Stimulated activated naive CD8-positive, alpha-beta T cell treated with anti-CD3 and anti-CD28 coated beads, Interleukin-15, Interleukin-2, amounts not matched to agents 100 ng/mL and 50 ng/mL, for 24 hours (primary cell): ENCODE measurements at regions not wholly inside any gene's neighbourhood (a gene's known extent, or its start where the extent isn't known, plus 50 kb on each side); places are given as distances from the start of the nearest gene placed in this dataset.
"Not testable (repeated sequence)": the region's sequence is repeated elsewhere in the genome, so short reads cannot be mapped to it uniquely, and the experiment has no call there.

Source experiments
- H3K27ac Mint-ChIP-seq: one replicate; pipeline ENCODE4 v1.8.0; 2021; ENCODE audit warnings: mild to moderate bottlenecking, mixed read lengths
- H3K27me3 Mint-ChIP-seq: one replicate; pipeline ENCODE4 v1.8.0; 2021; ENCODE audit warnings: mixed read lengths
- H3K36me3 Mint-ChIP-seq: one replicate; pipeline ENCODE4 v1.8.0; 2021; ENCODE audit warnings: low read depth, mixed read lengths
- H3K4me1 Mint-ChIP-seq: one replicate; pipeline ENCODE4 v1.8.0; 2021; ENCODE audit warnings: low read depth, mixed read lengths
- H3K4me3 Mint-ChIP-seq: one replicate; pipeline ENCODE4 v1.8.0; 2021; ENCODE audit warnings: mild to moderate bottlenecking, mixed read lengths
- H3K9me3 Mint-ChIP-seq: one replicate; pipeline ENCODE4 v1.8.0; 2021; ENCODE audit warnings: mixed read lengths

- peaks cover 4% of the 10 kb centered on the region for H3K9me3 Mint-ChIP-seq
- H3K4me3 Mint-ChIP-seq: no peak overlapping the region
- no peaks in the 10 kb centered on the region for H3K36me3 Mint-ChIP-seq
- H3K27me3 Mint-ChIP-seq: peaks cover 8% of the 10 kb centered on the region
- H3K27ac Mint-ChIP-seq: no peak overlapping the region
- H3K4me1 Mint-ChIP-seq: no peaks in the 10 kb centered on the region
Observed at GRCh38 chr16:86888231-86889053, 310.1 kb downstream of the FOXL1 start.

- H3K27ac Mint-ChIP-seq, H3K4me1 Mint-ChIP-seq, H3K9me3 Mint-ChIP-seq, H3K4me3 Mint-ChIP-seq, H3K36me3 Mint-ChIP-seq, H3K27me3 Mint-ChIP-seq: not testable (repeated sequence)
Observed at GRCh38 chr16:86889054-86889366, 310.7 kb downstream of the FOXL1 start.

- Mint-ChIP-seq H3K4me3 (no peak overlapping the region), H3K36me3 (no peaks in the 10 kb centered on the region)
Observed at GRCh38 chr16:86889974-86890373, 311.6 kb downstream of the FOXL1 start.

GRCh38 chr16:86891121-86891520 is 312.8 kb downstream of the FOXL1 start:
- peaks cover 4% of the 10 kb centered on the region for H3K9me3 Mint-ChIP-seq
- H3K27me3 Mint-ChIP-seq: peaks cover 5% of the 10 kb centered on the region
- no peak overlapping the region for H3K4me3 Mint-ChIP-seq
- no peaks in the 10 kb centered on the region for H3K4me1 Mint-ChIP-seq
- H3K36me3 Mint-ChIP-seq: no peaks in the 10 kb centered on the region
- no peak overlapping the region for H3K27ac Mint-ChIP-seq

More at GRCh38 chr16:86889974-86890373, 311.6 kb downstream of the FOXL1 start:
- no peaks in the 10 kb centered on the region for H3K4me1 Mint-ChIP-seq
- H3K27ac Mint-ChIP-seq: no peak overlapping the region
- peaks cover 4% of the 10 kb centered on the region for H3K9me3 Mint-ChIP-seq
- peaks cover 5% of the 10 kb centered on the region for H3K27me3 Mint-ChIP-seq

GRCh38 chr16:86891631-86892030 is 313.3 kb downstream of the FOXL1 start:
- Mint-ChIP-seq H3K4me3 (no peak overlapping the region), H3K36me3 (no peaks in the 10 kb centered on the region), H3K27ac (no peak overlapping the region), H3K4me1 (no peaks in the 10 kb centered on the region), H3K9me3 (peaks cover 4% of the 10 kb centered on the region), H3K27me3 (peaks cover 5% of the 10 kb centered on the region)

GRCh38 chr16:86892509-86892908 is 314.2 kb downstream of the FOXL1 start:
- Mint-ChIP-seq H3K4me1 (no peaks in the 10 kb centered on the region), H3K27me3 (peaks cover 10% of the 10 kb centered on the region), H3K36me3 (no peaks in the 10 kb centered on the region), H3K27ac (no peak overlapping the region), H3K9me3 (peaks cover 4% of the 10 kb centered on the region), H3K4me3 (no peak overlapping the region)

- Mint-ChIP-seq H3K27ac (no peak overlapping the region), H3K4me1 (no peaks in the 10 kb centered on the region), H3K36me3 (no peaks in the 10 kb centered on the region), H3K9me3 (peaks cover 4% of the 10 kb centered on the region), H3K4me3 (no peak overlapping the region), H3K27me3 (peaks cover 10% of the 10 kb centered on the region)
Observed at GRCh38 chr16:86893506-86893905, 315.2 kb downstream of the FOXL1 start.

- Mint-ChIP-seq H3K27ac (no peak overlapping the region), H3K4me1 (no peaks in the 10 kb centered on the region), H3K9me3 (peaks cover 1% of the 10 kb centered on the region), H3K36me3 (no peaks in the 10 kb centered on the region), H3K4me3 (no peak overlapping the region), H3K27me3 (peaks cover 10% of the 10 kb centered on the region)
Observed at GRCh38 chr16:86894029-86894567, 315.7 kb downstream of the FOXL1 start.

- no peaks in the 10 kb centered on the region for H3K36me3 Mint-ChIP-seq
- H3K9me3 Mint-ChIP-seq: no peaks in the 10 kb centered on the region
- no peaks in the 10 kb centered on the region for H3K4me1 Mint-ChIP-seq
- no peak overlapping the region for H3K27ac Mint-ChIP-seq
- H3K27me3 Mint-ChIP-seq: peaks cover 10% of the 10 kb centered on the region
- H3K4me3 Mint-ChIP-seq: no peak overlapping the region
Observed at GRCh38 chr16:86894925-86895324, 316.6 kb downstream of the FOXL1 start.

GRCh38 chr16:86895606-86896005 is 317.3 kb downstream of the FOXL1 start:
- no peaks in the 10 kb centered on the region for H3K4me1 Mint-ChIP-seq
- H3K27ac Mint-ChIP-seq: no peak overlapping the region
- no peaks in the 10 kb centered on the region for H3K9me3 Mint-ChIP-seq
- peaks cover 10% of the 10 kb centered on the region for H3K27me3 Mint-ChIP-seq
- no peak overlapping the region for H3K4me3 Mint-ChIP-seq
- H3K36me3 Mint-ChIP-seq: no peaks in the 10 kb centered on the region

- Mint-ChIP-seq H3K36me3 (no peaks in the 10 kb centered on the region), H3K9me3 (no peaks in the 10 kb centered on the region), H3K27ac (no peak overlapping the region), H3K4me1 (peaks cover 4% of the 10 kb centered on the region), H3K4me3 (no peak overlapping the region), H3K27me3 (peaks cover 10% of the 10 kb centered on the region)
Observed at GRCh38 chr16:86896976-86897375, 318.6 kb downstream of the FOXL1 start.

- peaks cover 10% of the 10 kb centered on the region for H3K27me3 Mint-ChIP-seq
- H3K4me3 Mint-ChIP-seq: no peak overlapping the region
- H3K36me3 Mint-ChIP-seq: no peaks in the 10 kb centered on the region
- no peaks in the 10 kb centered on the region for H3K9me3 Mint-ChIP-seq
- H3K4me1 Mint-ChIP-seq: peaks cover 4% of the 10 kb centered on the region
- no peak overlapping the region for H3K27ac Mint-ChIP-seq
Observed at GRCh38 chr16:86897486-86897885, 319.1 kb downstream of the FOXL1 start.

GRCh38 chr16:86898386-86898785 is 320.0 kb downstream of the FOXL1 start:
- no peak overlapping the region for H3K4me3 Mint-ChIP-seq
- no peak overlapping the region for H3K27ac Mint-ChIP-seq
- peaks cover 4% of the 10 kb centered on the region for H3K4me1 Mint-ChIP-seq

GRCh38 chr16:86899151-86899550 is 320.8 kb downstream of the FOXL1 start:
- no peak overlapping the region for H3K27ac Mint-ChIP-seq
- no peaks in the 10 kb centered on the region for H3K9me3 Mint-ChIP-seq
- H3K4me3 Mint-ChIP-seq: no peak overlapping the region
- no peaks in the 10 kb centered on the region for H3K36me3 Mint-ChIP-seq
- peaks cover 4% of the 10 kb centered on the region for H3K4me1 Mint-ChIP-seq
- peaks cover 4% of the 10 kb centered on the region for H3K27me3 Mint-ChIP-seq

More at GRCh38 chr16:86898386-86898785, 320.0 kb downstream of the FOXL1 start:
- H3K27me3 Mint-ChIP-seq: peaks cover 6% of the 10 kb centered on the region
- no peaks in the 10 kb centered on the region for H3K36me3 Mint-ChIP-seq
- H3K9me3 Mint-ChIP-seq: no peaks in the 10 kb centered on the region

- H3K27ac Mint-ChIP-seq: no peak overlapping the region
- H3K4me3 Mint-ChIP-seq: no peak overlapping the region
- no peaks in the 10 kb centered on the region for H3K36me3 Mint-ChIP-seq
- H3K27me3 Mint-ChIP-seq: peaks cover 4% of the 10 kb centered on the region
- H3K9me3 Mint-ChIP-seq: no peaks in the 10 kb centered on the region
- H3K4me1 Mint-ChIP-seq: peaks cover 4% of the 10 kb centered on the region
Observed at GRCh38 chr16:86899757-86900156, 321.4 kb downstream of the FOXL1 start.

- Mint-ChIP-seq H3K36me3 (no peaks in the 10 kb centered on the region), H3K9me3 (no peaks in the 10 kb centered on the region), H3K4me3 (no peak overlapping the region), H3K27me3 (peaks cover 4% of the 10 kb centered on the region), H3K4me1 (peaks cover 4% of the 10 kb centered on the region), H3K27ac (no peak overlapping the region)
Observed at GRCh38 chr16:86901483-86901882, 323.1 kb downstream of the FOXL1 start.
